PC-9 (cell line): ENCODE measurements at regions not wholly inside any gene's neighbourhood (a gene's known extent, or its start where the extent isn't known, plus 50 kb on each side); places are given as distances from the start of the nearest gene placed in this dataset.

ENCODE experiments used
- BruUV-seq: library from RNA; stranded (reverse); fragments of 400-500 nt; replicated peaks from 2 replicates; lab custom pipeline; 2021; lab: Mats Ljungman, UMichigan
- CTCF ChIA-PET: fragments of 300-600 bp; sonication (Branson Sonifier 250); formaldehyde crosslinking; loops from one replicate; lab custom pipeline; 2022; ENCODE audit warnings: antibody characterized with exemption; lab: Charles Lee
- POLR2A ChIA-PET: fragments of 300-600 bp; sonication (Branson Sonifier 250); formaldehyde crosslinking; loops from one replicate; lab custom pipeline; 2022; ENCODE audit warnings: antibody characterized with exemption; ENCODE audit not compliant: unreplicated experiment; lab: Charles Lee
- DNase-seq, 2 experiments: peaks; one replicate each; pipeline versions ENCODE4 v3.0.0 to v3.0.0-alpha.2; 2015 to 2022; ENCODE audit warnings: mixed read lengths in 1 of 2
- H2AFZ ChIP-seq: fragments of 200-600 bp; sonication (generic); 2 replicates; pipeline ENCODE4 v1.8.1; 2017; ENCODE audit warnings: antibody characterized with exemption
- H3F3A ChIP-seq: fragments of 200-600 bp; sonication (generic); 2 replicates; pipeline ENCODE4 v1.8.1; 2017; ENCODE audit warnings: antibody characterized with exemption, mild to moderate bottlenecking, low read depth; ENCODE audit not compliant: insufficient read depth
- H3K27ac ChIP-seq: fragments of 200-600 bp; sonication (generic); 2 replicates; pipeline ENCODE4 v1.6.1; 2016; ENCODE audit warnings: mixed run types
- H3K27me3 ChIP-seq: fragments of 200-600 bp; sonication (generic); 2 replicates; pipeline ENCODE4 v1.6.1; 2016; ENCODE audit warnings: low read depth, mixed run types; ENCODE audit not compliant: insufficient read depth
- H3K36me3 ChIP-seq: fragments of 200-600 bp; sonication (generic); 2 replicates; pipeline ENCODE4 v1.6.1; 2016; ENCODE audit warnings: low read depth, mixed run types
- H3K4me1 ChIP-seq: fragments of 200-600 bp; sonication (generic); replicated peaks from 2 replicates; pipeline ENCODE4 v1.6.1; 2016; ENCODE audit warnings: mixed run types; ENCODE audit not compliant: insufficient read depth
- H3K4me2 ChIP-seq: fragments of 200-600 bp; sonication (generic); 2 replicates; pipeline ENCODE4 v1.6.1; 2017; ENCODE audit warnings: mixed run types
- H3K4me3 ChIP-seq: fragments of 200-600 bp; sonication (generic); 2 replicates; pipeline ENCODE4 v1.6.1; 2016; ENCODE audit warnings: mixed run types
- H3K79me2 ChIP-seq: fragments of 200-600 bp; sonication (generic); 2 replicates; pipeline ENCODE4 v1.6.1; 2017; ENCODE audit warnings: low read depth, mixed run types
- H3K9me2 ChIP-seq: fragments of 200-600 bp; sonication (generic); 2 replicates; pipeline ENCODE4 v1.8.1; 2017; ENCODE audit warnings: mild to moderate bottlenecking; ENCODE audit not compliant: insufficient read depth
- H3K9me3 ChIP-seq: fragments of 200-600 bp; sonication (generic); 2 replicates; pipeline ENCODE4 v1.8.1; 2016; ENCODE audit warnings: low read depth; ENCODE audit not compliant: insufficient read depth
- H4K20me1 ChIP-seq: fragments of 200-600 bp; sonication (generic); 2 replicates; pipeline ENCODE4 v1.8.1; 2017; ENCODE audit not compliant: insufficient read depth
- CTCF ChIP-seq: fragments of 200-600 bp; sonication (generic); conservative IDR thresholded peaks from 2 replicates; pipeline ENCODE4 v1.6.1; 2017; ENCODE audit warnings: mixed run types, antibody characterized with exemption, mild to moderate bottlenecking, moderate library complexity
- EZH2 ChIP-seq: fragments of 200-600 bp; sonication (generic); IDR thresholded peaks from 2 replicates; pipeline ENCODE4 v1.8.0; 2017; ENCODE audit warnings: antibody characterized with exemption, low read depth
- intact Hi-C: fragments of 100-400 bp; cut with micrococcal nuclease; formaldehyde crosslinking; loops from one replicate; pipeline ENCODE4 v1.10.0; 2022; ENCODE audit not compliant: unreplicated experiment

DNA sequence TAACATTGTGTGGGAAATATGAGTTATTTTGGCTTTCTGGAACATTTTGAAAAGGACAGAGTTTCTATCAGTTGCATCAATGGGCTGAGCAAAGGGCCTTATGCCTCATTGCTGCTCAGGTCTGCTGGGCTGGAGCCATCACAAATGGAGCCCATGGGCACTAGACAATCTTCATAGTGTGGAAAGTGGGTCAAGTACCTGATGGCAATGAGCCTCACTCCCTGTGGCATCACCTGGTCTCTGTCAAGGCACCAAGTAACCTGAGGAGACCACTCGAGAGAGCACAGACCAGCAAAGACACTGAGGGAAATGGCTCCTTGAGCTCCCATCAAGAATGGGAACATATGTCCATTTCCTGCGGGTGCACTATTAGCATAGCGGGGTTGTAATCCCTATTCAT, 96.7 kb upstream of the PPP2R3A start:
- no peak overlapping the region for H3K4me3 ChIP-seq
- H3F3A ChIP-seq, result no peaks in the 10 kb centered on the region
- no TSS peak for BruUV-seq
- no peaks in the 10 kb centered on the region for H3K79me2 ChIP-seq
- POLR2A ChIA-PET, result no interaction called here
- H3K4me2 ChIP-seq, result no peak overlapping the region
- no peak for DNase-seq
- H4K20me1 ChIP-seq, result no peaks in the 10 kb centered on the region
- no peak for TF ChIP-seq CTCF
- CTCF ChIA-PET, result no interaction called here
- H3K27me3 ChIP-seq, result no peaks in the 10 kb centered on the region
- no peak overlapping the region for H3K27ac ChIP-seq
- no peaks in the 10 kb centered on the region for H3K9me3 ChIP-seq
- no peaks in the 10 kb centered on the region for H3K36me3 ChIP-seq
- H2AFZ ChIP-seq, result no peak overlapping the region
- no peaks in the 10 kb centered on the region for H3K9me2 ChIP-seq
- intact Hi-C loops, result no loop called here
- no peaks in the 10 kb centered on the region for H3K4me1 ChIP-seq

DNA sequence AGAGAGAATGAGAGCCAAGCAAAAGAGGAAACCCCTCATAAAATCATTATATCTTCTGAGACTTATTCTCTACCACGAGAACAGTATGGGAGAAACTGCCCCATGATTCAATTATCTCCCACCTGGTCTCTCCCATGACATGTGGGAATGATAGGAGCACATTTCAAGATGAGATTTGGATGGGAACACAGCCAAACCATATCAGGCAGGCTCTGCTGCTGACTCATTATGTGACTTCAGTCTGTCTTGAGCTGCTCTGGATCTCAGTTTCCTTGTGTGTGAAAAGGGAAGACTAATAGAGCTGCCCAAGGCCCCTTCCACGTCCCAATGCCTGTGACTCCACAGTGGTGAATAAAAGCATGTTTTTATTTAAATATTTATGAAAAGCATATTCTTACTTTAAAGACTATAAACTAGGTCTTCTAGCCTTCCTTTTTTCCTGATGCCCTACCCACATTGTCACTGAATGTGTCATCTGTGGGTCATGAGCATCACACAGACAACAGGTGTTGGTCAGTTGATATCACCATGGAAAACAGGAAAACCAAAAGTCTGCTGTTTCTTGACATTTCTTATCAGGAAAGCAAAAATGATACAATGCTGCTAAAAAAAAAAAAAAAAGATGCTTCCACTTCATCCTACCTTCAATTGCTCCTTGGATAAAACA, 96.0 kb upstream of the PPP2R3A start:
- no peaks in the 10 kb centered on the region for H3F3A ChIP-seq
- intact Hi-C loops, result no loop called here
- H3K79me2 ChIP-seq, result no peaks in the 10 kb centered on the region
- ChIA-PET POLR2A (no interaction called here), CTCF (no interaction called here)
- no TSS peak for BruUV-seq
- H3K4me1 ChIP-seq, result no peaks in the 10 kb centered on the region
- H3K9me3 ChIP-seq, result no peaks in the 10 kb centered on the region
- H3K27ac ChIP-seq, result no peak overlapping the region
- H4K20me1 ChIP-seq, result no peaks in the 10 kb centered on the region
- no peak overlapping the region for H3K4me3 ChIP-seq
- H3K4me2 ChIP-seq, result no peak overlapping the region
- H2AFZ ChIP-seq, result no peak overlapping the region
- H3K9me2 ChIP-seq, result no peaks in the 10 kb centered on the region
- no peak for DNase-seq
- H3K27me3 ChIP-seq, result no peaks in the 10 kb centered on the region
- no peaks in the 10 kb centered on the region for H3K36me3 ChIP-seq
- TF ChIP-seq CTCF, result no peak
- no peak for TF ChIP-seq EZH2

GRCh38 chr3:135871311-135871710, 94.2 kb upstream of the PPP2R3A start:
- H4K20me1 ChIP-seq, result no peaks in the 10 kb centered on the region
- ChIA-PET CTCF (no interaction called here), POLR2A (no interaction called here)
- no peaks in the 10 kb centered on the region for H3K27me3 ChIP-seq
- no peak for DNase-seq
- H3K9me3 ChIP-seq, result no peaks in the 10 kb centered on the region
- no TSS peak for BruUV-seq
- no peaks in the 10 kb centered on the region for H3K4me1 ChIP-seq
- no peak overlapping the region for H3K4me2 ChIP-seq
- no peak overlapping the region for H2AFZ ChIP-seq
- intact Hi-C loops, result no loop called here
- H3K4me3 ChIP-seq, result no peak overlapping the region
- no peaks in the 10 kb centered on the region for H3K36me3 ChIP-seq
- H3K9me2 ChIP-seq, result no peaks in the 10 kb centered on the region
- H3F3A ChIP-seq, result no peaks in the 10 kb centered on the region
- no peak overlapping the region for H3K27ac ChIP-seq
- H3K79me2 ChIP-seq, result no peaks in the 10 kb centered on the region
- no peak for TF ChIP-seq CTCF
- TF ChIP-seq EZH2, result no peak
